ENCODE measurements at regions not wholly inside any gene's neighbourhood (a gene's known extent, or its start where the extent isn't known, plus 50 kb on each side); places are given as distances from the start of the nearest gene placed in this dataset.

DNA sequence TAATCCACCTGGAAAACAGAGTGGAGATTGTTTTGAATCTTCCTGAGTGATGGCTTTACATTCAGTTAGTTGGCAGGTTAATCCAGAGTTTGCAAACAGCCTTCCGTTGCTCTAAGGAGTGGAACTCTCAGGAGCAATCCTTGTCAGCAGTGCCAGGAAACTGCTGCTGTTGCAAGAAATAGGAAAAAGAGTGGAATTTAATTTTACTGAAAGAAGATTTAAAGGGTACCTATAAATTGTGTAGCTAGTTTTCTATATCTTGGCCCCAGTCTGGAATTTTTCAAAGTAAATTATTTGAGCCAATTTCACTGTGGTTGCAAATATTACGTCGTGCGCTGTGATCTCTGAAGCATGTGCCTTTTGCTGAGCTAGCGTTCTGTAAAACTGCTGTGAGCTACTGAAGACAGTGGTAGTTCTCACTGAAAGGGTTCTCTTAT lies 55.5 kb upstream of the SLC5A12 start:
- H3K4me3 ChIP-seq (ENCODE audit: insufficient read depth in 1 of 2, low read depth in 1 of 2, low read length in 2 of 2) = peak overlapping the region in 1 of 2 experiments; percentile 34
- H2BK15ac ChIP-seq (ENCODE audit: low read depth, poor library complexity, severe bottlenecking) = no peak overlapping the region
- no peaks in the 10 kb centered on the region for H3K9me3 ChIP-seq (ENCODE audit: control insufficient read depth, low read length)
- H3K18ac ChIP-seq (ENCODE audit: low read depth in 1 of 2, low read length in 2 of 2) = peak overlapping the region in 1 of 2 experiments; percentile 64
- no peak overlapping the region for H3K4ac ChIP-seq (ENCODE audit: low read depth in 1 of 2, low read length in 2 of 2)
- 69% methylated on average over 5 of the region's 5 CpGs for WGBS
- H3K9ac ChIP-seq (ENCODE audit: low read length) = peak overlapping the region; percentile 62
- peak overlapping the region; percentile 7 for H2BK120ac ChIP-seq (ENCODE audit: low read depth, low read length)
- H3K27ac ChIP-seq (ENCODE audit: low read length, poor library complexity, severe bottlenecking) = peak overlapping the region; percentile 82
- H2AK5ac ChIP-seq (ENCODE audit: low read length, severe bottlenecking) = peak overlapping the region; percentile 51
- H4K8ac ChIP-seq (ENCODE audit: low read length) = peak overlapping the region; percentile 23
- no peak overlapping the region for H3K14ac ChIP-seq (ENCODE audit: low read length in 2 of 2)
- no peak overlapping the region for H2BK5ac ChIP-seq (ENCODE audit: low read depth, low read length, poor library complexity, severe bottlenecking)
- H3K27me3 ChIP-seq (ENCODE audit: control insufficient read depth in 1 of 2, insufficient read depth in 1 of 2, low read length in 2 of 2) = no peaks in the 10 kb centered on the region
- no peaks in the 10 kb centered on the region for H3K36me3 ChIP-seq (ENCODE audit: control insufficient read depth in 1 of 2, insufficient read depth in 2 of 2, low read depth in 1 of 2, low read length in 2 of 2)
- H2AFZ ChIP-seq (ENCODE audit: low read depth, low read length) = no peak overlapping the region
- H3K79me1 ChIP-seq (replicated peaks; ENCODE audit: low read length, poor library complexity, severe bottlenecking) = no peaks in the 10 kb centered on the region
- H3K23ac ChIP-seq (ENCODE audit: low read length in 2 of 2) = no peak overlapping the region
- no peak overlapping the region for H3K4me2 ChIP-seq (ENCODE audit: low read length, poor library complexity, severe bottlenecking)
- peak overlapping the region in 1 of 2 experiments; percentile 49 for H2BK12ac ChIP-seq (ENCODE audit: low read length in 2 of 2)
- no peak overlapping the region for H4K91ac ChIP-seq (ENCODE audit: low read length)
- H3K4me1 ChIP-seq (ENCODE audit: control insufficient read depth, insufficient read depth, low read depth, low read length) = peaks cover 1% of the 10 kb centered on the region
- peak; percentile 32 for DNase-seq

DNA sequence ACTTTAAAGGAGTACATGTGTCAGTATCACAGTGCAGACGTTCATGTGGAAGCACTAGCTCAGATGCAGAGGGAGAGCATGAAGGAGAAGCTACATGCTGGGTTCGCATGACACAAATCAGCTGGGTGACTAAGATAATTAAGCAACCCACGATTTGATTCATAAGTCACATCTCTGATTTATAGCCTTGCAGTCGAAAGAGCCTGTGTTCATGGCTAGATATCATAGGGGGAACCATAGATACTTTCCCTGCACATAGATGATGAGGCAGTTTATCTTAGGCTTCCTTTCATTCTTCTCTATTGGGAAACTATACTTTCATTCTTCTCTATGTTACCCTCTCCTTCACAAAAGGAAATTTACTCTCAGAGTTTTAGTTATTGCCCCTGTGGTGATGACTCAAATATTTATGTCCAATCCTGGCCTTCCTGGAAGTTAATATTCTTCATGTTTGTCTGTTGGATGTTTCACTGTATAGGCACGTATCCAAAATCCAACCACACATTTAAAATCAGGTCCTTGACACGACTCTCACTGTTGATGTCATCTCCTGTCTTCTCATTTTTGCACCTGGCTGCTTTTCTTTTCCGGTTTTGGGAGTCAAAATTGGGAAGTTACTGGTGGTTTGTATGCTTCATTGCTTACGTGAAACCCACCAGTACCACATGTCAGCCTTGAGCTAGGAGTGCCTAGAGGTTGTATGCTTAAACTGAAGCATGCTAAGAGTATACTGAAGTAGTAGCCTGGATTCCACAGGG lies 56.3 kb upstream of the SLC5A12 start:
- WGBS = 29% methylated on average over 6 of the region's 8 CpGs
- H3K79me1 ChIP-seq (replicated peaks; ENCODE audit: low read length, poor library complexity, severe bottlenecking) = no peaks in the 10 kb centered on the region

GRCh38 chr11:26779074-26779865 lies 57.4 kb upstream of the SLC5A12 start:
- no peak overlapping the region for H2BK5ac ChIP-seq (ENCODE audit: low read depth, low read length, poor library complexity, severe bottlenecking)
- H3K4me1 ChIP-seq (ENCODE audit: control insufficient read depth, insufficient read depth, low read depth, low read length) = peaks cover 1% of the 10 kb centered on the region
- H4K8ac ChIP-seq (ENCODE audit: low read length) = no peak overlapping the region
- no peak overlapping the region for H3K14ac ChIP-seq (ENCODE audit: low read length in 2 of 2)
- no peak overlapping the region for H3K4me3 ChIP-seq (ENCODE audit: insufficient read depth in 1 of 2, low read depth in 1 of 2, low read length in 2 of 2)
- peak overlapping the region; percentile 31 for H2AK5ac ChIP-seq (ENCODE audit: low read length, severe bottlenecking)
- H3K27ac ChIP-seq (ENCODE audit: low read length, poor library complexity, severe bottlenecking) = peak overlapping the region; percentile 91
- no peak overlapping the region for H2BK15ac ChIP-seq (ENCODE audit: low read depth, poor library complexity, severe bottlenecking)
- peak overlapping the region in 1 of 2 experiments; percentile 48 for H3K18ac ChIP-seq (ENCODE audit: low read depth in 1 of 2, low read length in 2 of 2)
- peak overlapping the region; percentile 15 for H2BK120ac ChIP-seq (ENCODE audit: low read depth, low read length)
- peaks cover 9% of the 10 kb centered on the region for H3K9me3 ChIP-seq (ENCODE audit: control insufficient read depth, low read length)
- DNase-seq = no peak
- H3K27me3 ChIP-seq (ENCODE audit: control insufficient read depth in 1 of 2, insufficient read depth in 1 of 2, low read length in 2 of 2) = no peaks in the 10 kb centered on the region
- no peak overlapping the region for H3K23ac ChIP-seq (ENCODE audit: low read length in 2 of 2)
- no peak overlapping the region for H3K9ac ChIP-seq (ENCODE audit: low read length)
- no peak overlapping the region for H2BK12ac ChIP-seq (ENCODE audit: low read length in 2 of 2)
- 92% methylated on average over 3 of the region's 4 CpGs for WGBS
- H3K79me1 ChIP-seq (replicated peaks; ENCODE audit: low read length, poor library complexity, severe bottlenecking) = no peaks in the 10 kb centered on the region
- H4K91ac ChIP-seq (ENCODE audit: low read length) = no peak overlapping the region
- H3K36me3 ChIP-seq (ENCODE audit: control insufficient read depth in 1 of 2, insufficient read depth in 2 of 2, low read depth in 1 of 2, low read length in 2 of 2) = no peaks in the 10 kb centered on the region
- no peak overlapping the region for H3K4ac ChIP-seq (ENCODE audit: low read depth in 1 of 2, low read length in 2 of 2)
- H3K4me2 ChIP-seq (ENCODE audit: low read length, poor library complexity, severe bottlenecking) = no peak overlapping the region
- no peak overlapping the region for H2AFZ ChIP-seq (ENCODE audit: low read depth, low read length)

More for the DNA sequence above, 56.3 kb upstream of the SLC5A12 start:
- Histone ChIP-seq H3K36me3 (ENCODE audit: control insufficient read depth in 1 of 2, insufficient read depth in 2 of 2, low read depth in 1 of 2, low read length in 2 of 2) (no peaks in the 10 kb centered on the region), H3K18ac (ENCODE audit: low read depth in 1 of 2, low read length in 2 of 2) (peak overlapping the region; percentile 8 to 52), H3K4ac (ENCODE audit: low read depth in 1 of 2, low read length in 2 of 2) (peak overlapping the region; percentile 73 to 75), H2AK5ac (ENCODE audit: low read length, severe bottlenecking) (peak overlapping the region; percentile 2), H2AFZ (ENCODE audit: low read depth, low read length) (no peak overlapping the region), H3K4me1 (ENCODE audit: control insufficient read depth, insufficient read depth, low read depth, low read length) (peaks cover 1% of the 10 kb centered on the region), H3K14ac (ENCODE audit: low read length in 2 of 2) (peak overlapping the region in 1 of 2 experiments; percentile 7), H2BK120ac (ENCODE audit: low read depth, low read length) (no peak overlapping the region), H3K27me3 (ENCODE audit: control insufficient read depth in 1 of 2, insufficient read depth in 1 of 2, low read length in 2 of 2) (no peaks in the 10 kb centered on the region), H4K91ac (ENCODE audit: low read length) (no peak overlapping the region), H3K9ac (ENCODE audit: low read length) (peak overlapping the region; percentile 62), H2BK15ac (ENCODE audit: low read depth, poor library complexity, severe bottlenecking) (no peak overlapping the region), H3K23ac (ENCODE audit: low read length in 2 of 2) (no peak overlapping the region), H3K4me3 (ENCODE audit: insufficient read depth in 1 of 2, low read depth in 1 of 2, low read length in 2 of 2) (peak overlapping the region in 1 of 2 experiments; percentile 34), H3K4me2 (ENCODE audit: low read length, poor library complexity, severe bottlenecking) (no peak overlapping the region), H3K9me3 (ENCODE audit: control insufficient read depth, low read length) (no peaks in the 10 kb centered on the region), H2BK5ac (ENCODE audit: low read depth, low read length, poor library complexity, severe bottlenecking) (peak overlapping the region; percentile 54), H2BK12ac (ENCODE audit: low read length in 2 of 2) (peak overlapping the region in 1 of 2 experiments; percentile 63), H3K27ac (ENCODE audit: low read length, poor library complexity, severe bottlenecking) (peak overlapping the region; percentile 91), H4K8ac (ENCODE audit: low read length) (peak overlapping the region; percentile 69)
- DNase-seq = peak; percentile 82

Measured in mesenchymal stem cell (in vitro differentiated cells and primary cell).